Neural progenitor cell (in vitro differentiated cells): ENCODE measurements at regions not wholly inside any gene's neighbourhood (a gene's known extent, or its start where the extent isn't known, plus 50 kb on each side); places are given as distances from the start of the nearest gene placed in this dataset.

Source experiments
- EZH2 ChIP-seq: fragments of 200-600 bp; sonication (generic); IDR thresholded peaks from 2 replicates; pipeline ENCODE4 v1.6.1; 2017; ENCODE audit warnings: antibody characterized with exemption, mild to moderate bottlenecking, moderate library complexity
- TF ChIP-seq, protein P1 (sequence below): fragments of 200-600 bp; sonication (generic); IDR thresholded peaks from 2 replicates; pipeline ENCODE4 v1.5.1; 2017; ENCODE audit warnings: antibody characterized with exemption, mild to moderate bottlenecking

DNA sequence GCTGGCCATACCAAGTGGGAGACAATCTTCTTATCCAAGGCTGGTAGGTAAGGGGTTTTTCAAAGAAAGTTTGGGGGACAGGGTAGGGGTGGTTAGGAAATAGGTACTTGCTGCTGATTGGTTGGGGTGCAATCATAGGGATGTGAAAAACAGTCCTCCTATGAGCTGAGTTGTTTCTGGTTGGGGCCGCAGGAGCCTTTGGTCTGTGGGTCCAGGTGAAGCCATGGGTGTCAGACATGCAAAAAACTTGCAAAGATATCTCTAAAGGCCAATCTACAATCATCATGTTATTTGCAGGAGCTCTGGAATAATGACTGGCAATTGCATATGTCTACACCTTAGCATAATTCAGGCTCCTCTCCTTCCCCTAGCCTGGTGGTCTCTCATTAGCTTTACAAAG lies 982.3 kb downstream of the DIPK2A start:
- TF ChIP-seq, protein P1, sequence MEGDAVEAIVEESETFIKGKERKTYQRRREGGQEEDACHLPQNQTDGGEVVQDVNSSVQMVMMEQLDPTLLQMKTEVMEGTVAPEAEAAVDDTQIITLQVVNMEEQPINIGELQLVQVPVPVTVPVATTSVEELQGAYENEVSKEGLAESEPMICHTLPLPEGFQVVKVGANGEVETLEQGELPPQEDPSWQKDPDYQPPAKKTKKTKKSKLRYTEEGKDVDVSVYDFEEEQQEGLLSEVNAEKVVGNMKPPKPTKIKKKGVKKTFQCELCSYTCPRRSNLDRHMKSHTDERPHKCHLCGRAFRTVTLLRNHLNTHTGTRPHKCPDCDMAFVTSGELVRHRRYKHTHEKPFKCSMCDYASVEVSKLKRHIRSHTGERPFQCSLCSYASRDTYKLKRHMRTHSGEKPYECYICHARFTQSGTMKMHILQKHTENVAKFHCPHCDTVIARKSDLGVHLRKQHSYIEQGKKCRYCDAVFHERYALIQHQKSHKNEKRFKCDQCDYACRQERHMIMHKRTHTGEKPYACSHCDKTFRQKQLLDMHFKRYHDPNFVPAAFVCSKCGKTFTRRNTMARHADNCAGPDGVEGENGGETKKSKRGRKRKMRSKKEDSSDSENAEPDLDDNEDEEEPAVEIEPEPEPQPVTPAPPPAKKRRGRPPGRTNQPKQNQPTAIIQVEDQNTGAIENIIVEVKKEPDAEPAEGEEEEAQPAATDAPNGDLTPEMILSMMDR = no peak
- TF ChIP-seq EZH2 = no peak
